ENCODE measurements at regions not wholly inside any gene's neighbourhood (a gene's known extent, or its start where the extent isn't known, plus 50 kb on each side); places are given as distances from the start of the nearest gene placed in this dataset.
"Not testable (repeated sequence)": the region's sequence is repeated elsewhere in the genome, so short reads cannot be mapped to it uniquely, and the experiment has no call there.

GRCh38 chr2:234271338-234271737, 220.8 kb downstream of the SPP2 start:
- DNase-seq: no peak

GRCh38 chr2:234269769-234270204, 219.3 kb downstream of the SPP2 start:
- no peak for DNase-seq

- no peak for DNase-seq
Observed at GRCh38 chr2:234267534-234267933, 217.0 kb downstream of the SPP2 start.

GRCh38 chr2:234266952-234267351, 216.4 kb downstream of the SPP2 start:
- DNase-seq: no peak

- DNase-seq: no peak
Observed at GRCh38 chr2:234265206-234265605, 214.7 kb downstream of the SPP2 start.

GRCh38 chr2:234261736-234262135, 211.2 kb downstream of the SPP2 start:
- DNase-seq: no peak

- no peak for DNase-seq
Observed at GRCh38 chr2:234259440-234259839, 208.9 kb downstream of the SPP2 start.

- DNase-seq: no peak
Observed at GRCh38 chr2:234258562-234259141, 208.2 kb downstream of the SPP2 start.

GRCh38 chr2:234257859-234258561, 207.5 kb downstream of the SPP2 start:
- DNase-seq: peak in 1 of 2 donors; percentile 15

GRCh38 chr2:234256516-234256915, 206.0 kb downstream of the SPP2 start:
- DNase-seq: no peak

- DNase-seq: no peak
Observed at GRCh38 chr2:234254783-234255521, 204.4 kb downstream of the SPP2 start.

- no peak for DNase-seq
Observed at GRCh38 chr2:234252772-234253171, 202.3 kb downstream of the SPP2 start.

GRCh38 chr2:234251326-234252271, 201.1 kb downstream of the SPP2 start:
- DNase-seq: no peak

- no peak for DNase-seq
Observed at GRCh38 chr2:234250926-234251325, 200.4 kb downstream of the SPP2 start.

GRCh38 chr2:234249873-234250272, 199.4 kb downstream of the SPP2 start:
- no peak for DNase-seq

- no peak for DNase-seq
Observed at GRCh38 chr2:234249034-234249735, 198.7 kb downstream of the SPP2 start.

- not testable (repeated sequence) for DNase-seq
Observed at GRCh38 chr2:234248213-234248710, 197.8 kb downstream of the SPP2 start.

- DNase-seq: no peak
Observed at GRCh38 chr2:234247453-234248180, 197.1 kb downstream of the SPP2 start.

GRCh38 chr2:234245945-234246344, 195.4 kb downstream of the SPP2 start:
- DNase-seq: no peak

GRCh38 chr2:234243871-234244565, 193.5 kb downstream of the SPP2 start:
- DNase-seq: no peak

GRCh38 chr2:234242459-234242836, 191.9 kb downstream of the SPP2 start:
- DNase-seq: no peak

All from stimulated activated CD4-positive, alpha-beta T cell treated with anti-CD3 and anti-CD28 coated beads, Interleukin-2, amount 100 ng/mL, for 48 hours (primary cell).